ENCODE measurements at regions not wholly inside any gene's neighbourhood (a gene's known extent, or its start where the extent isn't known, plus 50 kb on each side); places are given as distances from the start of the nearest gene placed in this dataset.

DNA sequence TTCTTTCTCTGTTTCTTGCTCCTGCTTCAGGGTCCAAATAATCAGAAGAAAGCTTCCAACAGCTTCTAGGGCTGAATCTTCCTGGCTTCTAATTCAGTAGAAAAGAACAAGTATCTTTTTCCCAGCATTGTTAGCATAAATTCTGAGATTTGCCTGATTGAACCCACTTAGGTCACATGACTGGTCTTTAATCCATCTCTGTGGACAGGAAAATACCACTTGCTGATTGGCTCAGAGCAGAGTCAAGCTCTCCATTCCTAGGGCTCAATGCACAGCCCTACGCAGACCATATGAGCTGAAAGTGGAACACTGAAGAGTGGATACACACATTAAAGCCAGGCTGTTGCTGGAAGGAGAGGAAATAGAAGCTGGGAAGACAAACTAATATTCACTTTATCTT, 99.6 kb upstream of the RPL34 start:
- TF ChIP-seq, protein P1, sequence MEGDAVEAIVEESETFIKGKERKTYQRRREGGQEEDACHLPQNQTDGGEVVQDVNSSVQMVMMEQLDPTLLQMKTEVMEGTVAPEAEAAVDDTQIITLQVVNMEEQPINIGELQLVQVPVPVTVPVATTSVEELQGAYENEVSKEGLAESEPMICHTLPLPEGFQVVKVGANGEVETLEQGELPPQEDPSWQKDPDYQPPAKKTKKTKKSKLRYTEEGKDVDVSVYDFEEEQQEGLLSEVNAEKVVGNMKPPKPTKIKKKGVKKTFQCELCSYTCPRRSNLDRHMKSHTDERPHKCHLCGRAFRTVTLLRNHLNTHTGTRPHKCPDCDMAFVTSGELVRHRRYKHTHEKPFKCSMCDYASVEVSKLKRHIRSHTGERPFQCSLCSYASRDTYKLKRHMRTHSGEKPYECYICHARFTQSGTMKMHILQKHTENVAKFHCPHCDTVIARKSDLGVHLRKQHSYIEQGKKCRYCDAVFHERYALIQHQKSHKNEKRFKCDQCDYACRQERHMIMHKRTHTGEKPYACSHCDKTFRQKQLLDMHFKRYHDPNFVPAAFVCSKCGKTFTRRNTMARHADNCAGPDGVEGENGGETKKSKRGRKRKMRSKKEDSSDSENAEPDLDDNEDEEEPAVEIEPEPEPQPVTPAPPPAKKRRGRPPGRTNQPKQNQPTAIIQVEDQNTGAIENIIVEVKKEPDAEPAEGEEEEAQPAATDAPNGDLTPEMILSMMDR (IDR thresholded peaks at IDR 0.05): no peak
- no peak for TF ChIP-seq EZH2 (IDR thresholded peaks at IDR 0.05; ENCODE audit: borderline replicate concordance, insufficient read depth, low read depth, low read length, poor library complexity, severe bottlenecking)

Data from B cell (primary cell).